Activated T-helper 2 cell treated with anti-CD3 and anti-CD28 coated beads, Interferon-gamma antibody, Interleukin-2, Interleukin-4, amounts not matched to agents 10 μg/mL and 5 μg/mL and 100 μg/mL, durations not matched to agents 14 hours and 24 hours and 36 hours (primary cell): ENCODE measurements at regions not wholly inside any gene's neighbourhood (a gene's known extent, or its start where the extent isn't known, plus 50 kb on each side); places are given as distances from the start of the nearest gene placed in this dataset.

ENCODE experiments used
- DNase-seq: peaks from one replicate; pipeline ENCODE4 v3.0.0; 2021; ENCODE audit warnings: low spot score
- H3K27ac Mint-ChIP-seq: one replicate; pipeline ENCODE4 v1.8.0; 2021; ENCODE audit warnings: mixed read lengths
- H3K27me3 Mint-ChIP-seq: one replicate; pipeline ENCODE4 v1.8.0; 2021; ENCODE audit warnings: low read depth, mixed read lengths
- H3K36me3 Mint-ChIP-seq: one replicate; pipeline ENCODE4 v1.8.0; 2021; ENCODE audit warnings: low read depth, mixed read lengths
- H3K4me1 Mint-ChIP-seq: one replicate; pipeline ENCODE4 v1.8.0; 2021; ENCODE audit warnings: low read depth, mixed read lengths
- H3K4me3 Mint-ChIP-seq: one replicate; pipeline ENCODE4 v1.8.0; 2021; ENCODE audit warnings: low read depth, mild to moderate bottlenecking, moderate library complexity, mixed read lengths
- H3K9me3 Mint-ChIP-seq: one replicate; pipeline ENCODE4 v1.8.0; 2021; ENCODE audit warnings: mixed read lengths
- intact Hi-C: fragments of 100-400 bp; cut with micrococcal nuclease; formaldehyde crosslinking; loops from one replicate; pipeline ENCODE4 v1.15.1; 2023

GRCh38 chr4:63459329-63459728 lies 949.9 kb downstream of the TECRL start:
- H3K36me3 Mint-ChIP-seq, result no peaks in the 10 kb centered on the region
- H3K27ac Mint-ChIP-seq, result no peak overlapping the region
- H3K4me1 Mint-ChIP-seq, result no peaks in the 10 kb centered on the region
- H3K4me3 Mint-ChIP-seq, result no peak overlapping the region
- no peak for DNase-seq
- H3K27me3 Mint-ChIP-seq, result no peaks in the 10 kb centered on the region
- intact Hi-C loops, result no loop called here
- H3K9me3 Mint-ChIP-seq, result peaks cover 32% of the 10 kb centered on the region

GRCh38 chr4:63458010-63458409 lies 951.2 kb downstream of the TECRL start:
- no peaks in the 10 kb centered on the region for H3K4me1 Mint-ChIP-seq
- intact Hi-C loops, result no loop called here
- H3K36me3 Mint-ChIP-seq, result no peaks in the 10 kb centered on the region
- no peak overlapping the region for H3K27ac Mint-ChIP-seq
- no peak overlapping the region for H3K4me3 Mint-ChIP-seq
- H3K9me3 Mint-ChIP-seq, result peaks cover 32% of the 10 kb centered on the region
- DNase-seq, result no peak
- no peaks in the 10 kb centered on the region for H3K27me3 Mint-ChIP-seq

- intact Hi-C loops, result no loop called here
- no peaks in the 10 kb centered on the region for H3K36me3 Mint-ChIP-seq
- H3K9me3 Mint-ChIP-seq, result peaks cover 36% of the 10 kb centered on the region
- no peaks in the 10 kb centered on the region for H3K4me1 Mint-ChIP-seq
- H3K27ac Mint-ChIP-seq, result no peak overlapping the region
- H3K27me3 Mint-ChIP-seq, result no peaks in the 10 kb centered on the region
- DNase-seq, result no peak
- H3K4me3 Mint-ChIP-seq, result no peak overlapping the region
Measured at GRCh38 chr4:63440236-63440635, 969.0 kb downstream of the TECRL start.

GRCh38 chr4:63430105-63430504 lies 979.1 kb downstream of the TECRL start:
- Mint-ChIP-seq H3K9me3 (peaks cover 35% of the 10 kb centered on the region), H3K27ac (no peak overlapping the region), H3K36me3 (no peaks in the 10 kb centered on the region), H3K4me1 (no peaks in the 10 kb centered on the region), H3K27me3 (no peaks in the 10 kb centered on the region), H3K4me3 (no peak overlapping the region)
- intact Hi-C loops, result no loop called here
- no peak for DNase-seq

- DNase-seq, result no peak
- H3K4me3 Mint-ChIP-seq, result no peak overlapping the region
- no peaks in the 10 kb centered on the region for H3K27me3 Mint-ChIP-seq
- H3K27ac Mint-ChIP-seq, result no peak overlapping the region
- H3K36me3 Mint-ChIP-seq, result no peaks in the 10 kb centered on the region
- intact Hi-C loops, result no loop called here
- H3K9me3 Mint-ChIP-seq, result peaks cover 28% of the 10 kb centered on the region
- H3K4me1 Mint-ChIP-seq, result no peaks in the 10 kb centered on the region
Measured at GRCh38 chr4:63396269-63396668, 1013.0 kb downstream of the TECRL start.

- H3K4me3 Mint-ChIP-seq, result no peak overlapping the region
- H3K27ac Mint-ChIP-seq, result no peak overlapping the region
- no peaks in the 10 kb centered on the region for H3K4me1 Mint-ChIP-seq
- intact Hi-C loops, result no loop called here
- no peaks in the 10 kb centered on the region for H3K36me3 Mint-ChIP-seq
- DNase-seq, result no peak
- H3K9me3 Mint-ChIP-seq, result peaks cover 28% of the 10 kb centered on the region
- H3K27me3 Mint-ChIP-seq, result no peaks in the 10 kb centered on the region
Measured at GRCh38 chr4:63393544-63393943, 1015.7 kb downstream of the TECRL start.

GRCh38 chr4:63379750-63380522 lies 1029.3 kb downstream of the TECRL start:
- no peak overlapping the region for H3K4me3 Mint-ChIP-seq
- no peak for DNase-seq
- H3K9me3 Mint-ChIP-seq, result peaks cover 34% of the 10 kb centered on the region
- H3K4me1 Mint-ChIP-seq, result no peaks in the 10 kb centered on the region
- intact Hi-C loops, result no loop called here
- no peak overlapping the region for H3K27ac Mint-ChIP-seq
- H3K27me3 Mint-ChIP-seq, result no peaks in the 10 kb centered on the region
- no peaks in the 10 kb centered on the region for H3K36me3 Mint-ChIP-seq

- Mint-ChIP-seq H3K27ac (no peak overlapping the region), H3K27me3 (no peaks in the 10 kb centered on the region), H3K36me3 (no peaks in the 10 kb centered on the region), H3K4me1 (no peaks in the 10 kb centered on the region), H3K4me3 (no peak overlapping the region), H3K9me3 (peaks cover 23% of the 10 kb centered on the region)
- no peak for DNase-seq
- intact Hi-C loops, result no loop called here
Measured at GRCh38 chr4:63371001-63371400, 1038.2 kb downstream of the TECRL start.

- Mint-ChIP-seq H3K4me1 (no peaks in the 10 kb centered on the region), H3K27ac (no peak overlapping the region), H3K27me3 (no peaks in the 10 kb centered on the region), H3K36me3 (no peaks in the 10 kb centered on the region), H3K4me3 (no peak overlapping the region), H3K9me3 (peaks cover 31% of the 10 kb centered on the region)
- intact Hi-C loops, result no loop called here
- DNase-seq, result no peak
Measured at GRCh38 chr4:63361628-63362027, 1047.6 kb downstream of the TECRL start.

GRCh38 chr4:63361066-63361465 lies 1048.2 kb downstream of the TECRL start:
- no peaks in the 10 kb centered on the region for H3K4me1 Mint-ChIP-seq
- H3K4me3 Mint-ChIP-seq, result no peak overlapping the region
- no peaks in the 10 kb centered on the region for H3K27me3 Mint-ChIP-seq
- H3K27ac Mint-ChIP-seq, result no peak overlapping the region
- intact Hi-C loops, result no loop called here
- DNase-seq, result no peak
- no peaks in the 10 kb centered on the region for H3K36me3 Mint-ChIP-seq
- H3K9me3 Mint-ChIP-seq, result peaks cover 30% of the 10 kb centered on the region

- H3K4me1 Mint-ChIP-seq, result no peaks in the 10 kb centered on the region
- H3K9me3 Mint-ChIP-seq, result peaks cover 58% of the 10 kb centered on the region
- DNase-seq, result no peak
- no peak overlapping the region for H3K27ac Mint-ChIP-seq
- no peak overlapping the region for H3K4me3 Mint-ChIP-seq
- H3K27me3 Mint-ChIP-seq, result no peaks in the 10 kb centered on the region
- intact Hi-C loops, result no loop called here
- no peaks in the 10 kb centered on the region for H3K36me3 Mint-ChIP-seq
Measured at GRCh38 chr4:63349674-63350025, 1059.6 kb downstream of the TECRL start.

- H3K36me3 Mint-ChIP-seq, result no peaks in the 10 kb centered on the region
- H3K9me3 Mint-ChIP-seq, result peaks cover 52% of the 10 kb centered on the region
- H3K4me3 Mint-ChIP-seq, result no peak overlapping the region
- no peak overlapping the region for H3K27ac Mint-ChIP-seq
- no peak for DNase-seq
- intact Hi-C loops, result no loop called here
- no peaks in the 10 kb centered on the region for H3K4me1 Mint-ChIP-seq
- no peaks in the 10 kb centered on the region for H3K27me3 Mint-ChIP-seq
Measured at GRCh38 chr4:63348735-63349673, 1060.2 kb downstream of the TECRL start.

GRCh38 chr4:63325140-63325539 lies 1084.1 kb downstream of the TECRL start:
- H3K27ac Mint-ChIP-seq, result no peak overlapping the region
- no peak for DNase-seq
- no peak overlapping the region for H3K4me3 Mint-ChIP-seq
- H3K9me3 Mint-ChIP-seq, result peaks cover 35% of the 10 kb centered on the region
- H3K36me3 Mint-ChIP-seq, result no peaks in the 10 kb centered on the region
- no peaks in the 10 kb centered on the region for H3K27me3 Mint-ChIP-seq
- H3K4me1 Mint-ChIP-seq, result no peaks in the 10 kb centered on the region
- intact Hi-C loops, result no loop called here
